ENCODE measurements at regions not wholly inside any gene's neighbourhood (a gene's known extent, or its start where the extent isn't known, plus 50 kb on each side); places are given as distances from the start of the nearest gene placed in this dataset.
"Not testable (repeated sequence)": the region's sequence is repeated elsewhere in the genome, so short reads cannot be mapped to it uniquely, and the experiment has no call there.

GRCh38 chr9:118686959-118687358 lies 682.3 kb downstream of the BRINP1 start:
- no peak overlapping the region for H3K4me3 ChIP-seq (ENCODE audit: low read length)
- Mint-ChIP-seq H3K27me3 (ENCODE audit: low read depth in 2 of 2) (no peaks in the 10 kb centered on the region), H3K4me1 (no peaks in the 10 kb centered on the region), H3K4me3 (no peak overlapping the region), H3K36me3 (no peaks in the 10 kb centered on the region), H3K9me3 (peaks cover 3 to 6% of the 10 kb centered on the region in 2 donors), H3K27ac (no peak overlapping the region)
- 45% methylated on average over 5 of the region's 5 CpGs for WGBS (ENCODE audit: insufficient coverage)
- DNase-seq (no peak), ATAC-seq (no peak)
- no peaks in the 10 kb centered on the region for H3K4me1 ChIP-seq (ENCODE audit: control insufficient read depth, insufficient read depth, low read length)
- H3K9me3 ChIP-seq (ENCODE audit: control insufficient read depth, insufficient read depth, low read length) = no peaks in the 10 kb centered on the region
- no peak for TF ChIP-seq CTCF (IDR thresholded peaks at IDR 0.05)
- H3K27ac ChIP-seq (ENCODE audit: low read length) = no peak overlapping the region
- H3K36me3 ChIP-seq (ENCODE audit: control insufficient read depth, insufficient read depth, low read length) = no peaks in the 10 kb centered on the region
- intact Hi-C loops (cut with micrococcal nuclease) = no loop called here
- H3K27me3 ChIP-seq (ENCODE audit: control insufficient read depth, insufficient read depth, low read length) = no peaks in the 10 kb centered on the region

GRCh38 chr9:118689280-118689679 lies 680.0 kb downstream of the BRINP1 start:
- no peak for ATAC-seq
- no peaks in the 10 kb centered on the region for H3K27me3 ChIP-seq (ENCODE audit: control insufficient read depth, insufficient read depth, low read length)

GRCh38 chr9:118692613-118693012 lies 676.6 kb downstream of the BRINP1 start:
- H3K27ac Mint-ChIP-seq = no peak overlapping the region
- Histone ChIP-seq H3K4me3 (ENCODE audit: low read length) (no peak overlapping the region), H3K36me3 (ENCODE audit: control insufficient read depth, insufficient read depth, low read length) (no peaks in the 10 kb centered on the region), H3K27me3 (ENCODE audit: control insufficient read depth, insufficient read depth, low read length) (no peaks in the 10 kb centered on the region), H3K9me3 (ENCODE audit: control insufficient read depth, insufficient read depth, low read length) (no peaks in the 10 kb centered on the region), H3K4me1 (ENCODE audit: control insufficient read depth, insufficient read depth, low read length) (no peaks in the 10 kb centered on the region), H3K27ac (ENCODE audit: low read length) (no peak overlapping the region)
- intact Hi-C loops (cut with micrococcal nuclease) = no loop called here
- ATAC-seq (no peak), DNase-seq (no peak)
- H3K27me3 Mint-ChIP-seq (ENCODE audit: low read depth in 2 of 2) = no peaks in the 10 kb centered on the region
- H3K4me3 Mint-ChIP-seq = no peak overlapping the region
- H3K4me1 Mint-ChIP-seq = no peaks in the 10 kb centered on the region
- H3K9me3 Mint-ChIP-seq = peaks cover 5 to 6% of the 10 kb centered on the region in 2 donors
- no peak for TF ChIP-seq CTCF (IDR thresholded peaks at IDR 0.05)
- H3K36me3 Mint-ChIP-seq = no peaks in the 10 kb centered on the region
- 75% methylated on average over 3 of the region's 3 CpGs for WGBS (ENCODE audit: insufficient coverage)

More at GRCh38 chr9:118689280-118689679, 680.0 kb downstream of the BRINP1 start:
- peaks cover 3 to 5% of the 10 kb centered on the region in 2 donors for H3K9me3 Mint-ChIP-seq
- Histone ChIP-seq H3K4me1 (ENCODE audit: control insufficient read depth, insufficient read depth, low read length) (no peaks in the 10 kb centered on the region), H3K4me3 (ENCODE audit: low read length) (no peak overlapping the region), H3K9me3 (ENCODE audit: control insufficient read depth, insufficient read depth, low read length) (no peaks in the 10 kb centered on the region), H3K27ac (ENCODE audit: low read length) (no peak overlapping the region), H3K36me3 (ENCODE audit: control insufficient read depth, insufficient read depth, low read length) (no peaks in the 10 kb centered on the region)
- H3K27ac Mint-ChIP-seq = no peak overlapping the region
- 100% methylated on average over 1 of the region's 1 CpG for whole genome bisulfite sequencing (ENCODE audit: insufficient coverage)
- no peak for DNase-seq
- no peaks in the 10 kb centered on the region for H3K4me1 Mint-ChIP-seq
- H3K4me3 Mint-ChIP-seq = no peak overlapping the region
- H3K27me3 Mint-ChIP-seq (ENCODE audit: low read depth in 2 of 2) = no peaks in the 10 kb centered on the region
- no peaks in the 10 kb centered on the region for H3K36me3 Mint-ChIP-seq
- no peak for TF ChIP-seq CTCF (IDR thresholded peaks at IDR 0.05)
- intact Hi-C loops (cut with micrococcal nuclease) = no loop called here

GRCh38 chr9:118693645-118694044 lies 675.6 kb downstream of the BRINP1 start:
- Histone ChIP-seq H3K4me1 (ENCODE audit: control insufficient read depth, insufficient read depth, low read length) (no peaks in the 10 kb centered on the region), H3K36me3 (ENCODE audit: control insufficient read depth, insufficient read depth, low read length) (no peaks in the 10 kb centered on the region), H3K9me3 (ENCODE audit: control insufficient read depth, insufficient read depth, low read length) (no peaks in the 10 kb centered on the region), H3K27ac (ENCODE audit: low read length) (no peak overlapping the region), H3K4me3 (ENCODE audit: low read length) (no peak overlapping the region), H3K27me3 (ENCODE audit: control insufficient read depth, insufficient read depth, low read length) (no peaks in the 10 kb centered on the region)
- Mint-ChIP-seq H3K9me3 (peaks cover 2 to 6% of the 10 kb centered on the region in 2 donors), H3K4me3 (no peak overlapping the region), H3K4me1 (no peaks in the 10 kb centered on the region), H3K27ac (no peak overlapping the region), H3K36me3 (no peaks in the 10 kb centered on the region), H3K27me3 (ENCODE audit: low read depth in 2 of 2) (no peaks in the 10 kb centered on the region)
- no peak for ATAC-seq
- TF ChIP-seq CTCF (IDR thresholded peaks at IDR 0.05) = no peak
- no CpG with 5 or more reads among the region's 2 CpGs for WGBS (ENCODE audit: insufficient coverage)
- no peak for DNase-seq
- intact Hi-C loops (cut with micrococcal nuclease) = no loop called here

- H3K9me3 Mint-ChIP-seq; H3K27ac ChIP-seq (ENCODE audit: low read length); H3K36me3 ChIP-seq (ENCODE audit: control insufficient read depth, insufficient read depth, low read length); H3K36me3 Mint-ChIP-seq; DNase-seq; H3K27me3 Mint-ChIP-seq (ENCODE audit: low read depth in 2 of 2); H3K27ac Mint-ChIP-seq; H3K4me1 Mint-ChIP-seq; H3K4me3 ChIP-seq (ENCODE audit: low read length); H3K4me1 ChIP-seq (ENCODE audit: control insufficient read depth, insufficient read depth, low read length); intact Hi-C loops (cut with micrococcal nuclease); H3K27me3 ChIP-seq (ENCODE audit: control insufficient read depth, insufficient read depth, low read length); ATAC-seq; H3K9me3 ChIP-seq (ENCODE audit: control insufficient read depth, insufficient read depth, low read length); H3K4me3 Mint-ChIP-seq: not testable (repeated sequence)
- WGBS (ENCODE audit: insufficient coverage) = 94% methylated on average over 19 of the region's 23 CpGs
Measured at GRCh38 chr9:118695249-118695648, 674.0 kb downstream of the BRINP1 start.

All from natural killer cell (primary cell).